Mesenchymal stem cell (in vitro differentiated cells and primary cell): ENCODE measurements at regions not wholly inside any gene's neighbourhood (a gene's known extent, or its start where the extent isn't known, plus 50 kb on each side); places are given as distances from the start of the nearest gene placed in this dataset.

Source experiments
- DNase-seq: peaks from one replicate; pipeline ENCODE4 v3.0.0-alpha.2; 2013
- H2AFZ ChIP-seq: one replicate; pipeline ENCODE4 v1.6.1; 2013; ENCODE audit warnings: low read depth, mild to moderate bottlenecking, control low read depth, inconsistent platforms, low read length, moderate library complexity
- H2AK5ac ChIP-seq: 2 replicates; pipeline ENCODE4 v1.6.1; 2013; ENCODE audit warnings: low read length, moderate library complexity, mild to moderate bottlenecking, inconsistent platforms; ENCODE audit not compliant: severe bottlenecking
- H2BK120ac ChIP-seq: one replicate; pipeline ENCODE4 v1.6.1; 2013; ENCODE audit warnings: low read depth, mild to moderate bottlenecking, inconsistent platforms, low read length, moderate library complexity
- H2BK12ac ChIP-seq, 2 experiments: one replicate each; pipeline ENCODE4 v1.6.1; 2013; ENCODE audit warnings: inconsistent platforms in 2 of 2, low read length in 2 of 2, mild to moderate bottlenecking in 2 of 2, moderate library complexity in 2 of 2, control low read depth in 1 of 2
- H2BK15ac ChIP-seq: one replicate; pipeline ENCODE4 v1.6.1; 2013; ENCODE audit warnings: mild to moderate bottlenecking, low read depth, inconsistent platforms; ENCODE audit not compliant: poor library complexity, severe bottlenecking
- H2BK5ac ChIP-seq: 2 replicates; pipeline ENCODE4 v1.6.1; 2013; ENCODE audit warnings: low read depth, mild to moderate bottlenecking, low read length, control low read depth, inconsistent platforms; ENCODE audit not compliant: poor library complexity, severe bottlenecking
- H3K14ac ChIP-seq, 2 experiments: one replicate each; pipeline ENCODE4 v1.6.1; 2013; ENCODE audit warnings: inconsistent platforms in 2 of 2, low read length in 2 of 2, control low read depth in 1 of 2, mild to moderate bottlenecking in 1 of 2, moderate library complexity in 1 of 2
- H3K18ac ChIP-seq, 2 experiments: one replicate each; pipeline ENCODE4 v1.6.1; 2013; ENCODE audit warnings: inconsistent platforms in 2 of 2, low read length in 2 of 2, control low read depth in 1 of 2, low read depth in 1 of 2, mild to moderate bottlenecking in 1 of 2
- H3K23ac ChIP-seq, 2 experiments: one replicate each; pipeline ENCODE4 v1.6.1; 2013; ENCODE audit warnings: inconsistent platforms in 2 of 2, low read length in 2 of 2, mild to moderate bottlenecking in 2 of 2, moderate library complexity in 2 of 2, control low read depth in 1 of 2
- H3K27ac ChIP-seq: 2 replicates; pipeline ENCODE4 v1.5.1; 2013; ENCODE audit warnings: mild to moderate bottlenecking, moderate library complexity, low read length, control low read depth, inconsistent platforms; ENCODE audit not compliant: poor library complexity, severe bottlenecking
- H3K27me3 ChIP-seq, 2 experiments: 2 replicates each; pipeline versions ENCODE4 v1.6.1 to v1.7.0; 2013; ENCODE audit warnings: low read length in 2 of 2, mild to moderate bottlenecking in 2 of 2, moderate library complexity in 2 of 2, control low read depth in 1 of 2, inconsistent platforms in 1 of 2; ENCODE audit not compliant: control insufficient read depth in 1 of 2, insufficient read depth in 1 of 2
- H3K36me3 ChIP-seq, 2 experiments: 2 replicates each; pipeline versions ENCODE4 v1.6.1 to v1.7.0; 2013; ENCODE audit warnings: low read length in 2 of 2, control low read depth in 1 of 2, inconsistent platforms in 1 of 2, low read depth in 1 of 2, mild to moderate bottlenecking in 1 of 2; ENCODE audit not compliant: insufficient read depth in 2 of 2, control insufficient read depth in 1 of 2
- H3K4ac ChIP-seq, 2 experiments: one replicate each; pipeline ENCODE4 v1.6.1; 2013; ENCODE audit warnings: inconsistent platforms in 2 of 2, low read length in 2 of 2, mild to moderate bottlenecking in 2 of 2, moderate library complexity in 2 of 2, control low read depth in 1 of 2, low read depth in 1 of 2
- H3K4me1 ChIP-seq: 2 replicates; pipeline ENCODE4 v1.6.1; 2013; ENCODE audit warnings: low read depth, low read length, control low read depth; ENCODE audit not compliant: control insufficient read depth, insufficient read depth
- H3K4me2 ChIP-seq: 2 replicates; pipeline ENCODE4 v1.6.1; 2013; ENCODE audit warnings: low read length, mild to moderate bottlenecking, inconsistent platforms; ENCODE audit not compliant: poor library complexity, severe bottlenecking
- H3K4me3 ChIP-seq, 2 experiments: 2 replicates each; pipeline versions ENCODE4 v1.5.1 to v1.7.0; 2013; ENCODE audit warnings: low read length in 2 of 2, mild to moderate bottlenecking in 2 of 2, control low read depth in 1 of 2, low read depth in 1 of 2; ENCODE audit not compliant: insufficient read depth in 1 of 2
- H3K79me1 ChIP-seq: replicated peaks from 2 replicates; pipeline ENCODE4 v1.6.1; 2013; ENCODE audit warnings: mild to moderate bottlenecking, control low read depth, low read length, inconsistent platforms; ENCODE audit not compliant: poor library complexity, severe bottlenecking
- H3K9ac ChIP-seq: 2 replicates; pipeline ENCODE4 v1.7.0; 2013; ENCODE audit warnings: mild to moderate bottlenecking, low read length, moderate library complexity
- H3K9me3 ChIP-seq: 2 replicates; pipeline ENCODE4 v1.7.0; 2013; ENCODE audit warnings: mild to moderate bottlenecking, low read length; ENCODE audit not compliant: control insufficient read depth
- H4K8ac ChIP-seq: one replicate; pipeline ENCODE4 v1.6.1; 2013; ENCODE audit warnings: inconsistent platforms, mild to moderate bottlenecking, low read length, moderate library complexity
- H4K91ac ChIP-seq: one replicate; pipeline ENCODE4 v1.6.1; 2013; ENCODE audit warnings: mild to moderate bottlenecking, low read length, inconsistent platforms
- WGBS: methylation state at CpG from one replicate; pipeline ENCODE4 v1.1.7; 2013; ENCODE audit warnings: mixed read lengths; 5-methylcytosine and 5-hydroxymethylcytosine counted together

GRCh38 chr3:107870943-107871638, 219.7 kb downstream of the CD47 start:
- Histone ChIP-seq H4K91ac (no peak overlapping the region), H2BK5ac (no peak overlapping the region), H3K18ac (no peak overlapping the region), H2BK12ac (no peak overlapping the region), H3K4me1 (no peaks in the 10 kb centered on the region), H4K8ac (no peak overlapping the region), H3K27ac (no peak overlapping the region), H3K4me3 (no peak overlapping the region), H3K79me1 (no peaks in the 10 kb centered on the region), H3K9ac (no peak overlapping the region), H3K9me3 (no peaks in the 10 kb centered on the region), H2BK15ac (no peak overlapping the region), H2AFZ (no peak overlapping the region), H3K23ac (no peak overlapping the region), H3K4ac (no peak overlapping the region), H2AK5ac (no peak overlapping the region), H3K4me2 (no peak overlapping the region), H3K14ac (no peak overlapping the region), H3K27me3 (no peaks in the 10 kb centered on the region), H2BK120ac (no peak overlapping the region), H3K36me3 (no peaks in the 10 kb centered on the region)
- no peak for DNase-seq
- 69% methylated on average over 2 of the region's 2 CpGs for WGBS

GRCh38 chr3:107870096-107870495, 220.7 kb downstream of the CD47 start:
- no peaks in the 10 kb centered on the region for H3K4me1 ChIP-seq
- H2AFZ ChIP-seq: no peak overlapping the region
- no peak overlapping the region for H3K4me2 ChIP-seq
- H4K91ac ChIP-seq: no peak overlapping the region
- H3K4me3 ChIP-seq: no peak overlapping the region
- H2AK5ac ChIP-seq: no peak overlapping the region
- H2BK120ac ChIP-seq: no peak overlapping the region
- H3K18ac ChIP-seq: no peak overlapping the region
- H3K27me3 ChIP-seq: no peaks in the 10 kb centered on the region
- H2BK12ac ChIP-seq: no peak overlapping the region
- H3K9me3 ChIP-seq: no peaks in the 10 kb centered on the region
- no peaks in the 10 kb centered on the region for H3K79me1 ChIP-seq
- H3K4ac ChIP-seq: no peak overlapping the region
- DNase-seq: no peak
- H2BK15ac ChIP-seq: no peak overlapping the region
- H3K14ac ChIP-seq: no peak overlapping the region
- H3K27ac ChIP-seq: no peak overlapping the region
- H3K23ac ChIP-seq: no peak overlapping the region
- no CpG with 5 or more reads among the region's 1 CpG for WGBS
- H3K36me3 ChIP-seq: no peaks in the 10 kb centered on the region
- H4K8ac ChIP-seq: no peak overlapping the region
- H2BK5ac ChIP-seq: no peak overlapping the region
- H3K9ac ChIP-seq: no peak overlapping the region

GRCh38 chr3:107868449-107868848, 222.4 kb downstream of the CD47 start:
- Histone ChIP-seq H3K4me1 (no peaks in the 10 kb centered on the region), H3K23ac (no peak overlapping the region), H2BK120ac (no peak overlapping the region), H2BK15ac (no peak overlapping the region), H3K14ac (no peak overlapping the region), H3K27me3 (no peaks in the 10 kb centered on the region), H2AFZ (no peak overlapping the region), H3K4ac (no peak overlapping the region), H3K4me3 (no peak overlapping the region), H3K9ac (no peak overlapping the region), H3K18ac (no peak overlapping the region), H3K79me1 (no peaks in the 10 kb centered on the region), H3K9me3 (no peaks in the 10 kb centered on the region), H4K8ac (no peak overlapping the region), H3K4me2 (no peak overlapping the region), H4K91ac (no peak overlapping the region), H2BK12ac (no peak overlapping the region), H2BK5ac (no peak overlapping the region), H2AK5ac (no peak overlapping the region), H3K27ac (no peak overlapping the region), H3K36me3 (no peaks in the 10 kb centered on the region)
- DNase-seq: no peak

GRCh38 chr3:107861904-107862303, 228.9 kb downstream of the CD47 start:
- Histone ChIP-seq H2BK15ac (no peak overlapping the region), H2BK5ac (no peak overlapping the region), H3K18ac (no peak overlapping the region), H3K9ac (no peak overlapping the region), H3K36me3 (no peaks in the 10 kb centered on the region), H4K91ac (no peak overlapping the region), H3K79me1 (no peaks in the 10 kb centered on the region), H3K27ac (no peak overlapping the region), H3K27me3 (no peaks in the 10 kb centered on the region), H2AK5ac (no peak overlapping the region), H2BK12ac (no peak overlapping the region), H3K9me3 (no peaks in the 10 kb centered on the region), H3K4me3 (no peak overlapping the region), H2BK120ac (no peak overlapping the region), H2AFZ (no peak overlapping the region), H3K23ac (no peak overlapping the region), H4K8ac (no peak overlapping the region), H3K4me2 (no peak overlapping the region), H3K4ac (no peak overlapping the region), H3K14ac (no peak overlapping the region), H3K4me1 (no peaks in the 10 kb centered on the region)
- no peak for DNase-seq
- WGBS: 31% methylated on average over 2 of the region's 3 CpGs
